Activated CD4-positive, CD25-positive, alpha-beta regulatory T cell treated with anti-CD3 and anti-CD28 coated beads, Interleukin-2, amount 50 U/mL, for 16 hours (primary cell): ENCODE measurements at regions not wholly inside any gene's neighbourhood (a gene's known extent, or its start where the extent isn't known, plus 50 kb on each side); places are given as distances from the start of the nearest gene placed in this dataset.

Experiments used
- DNase-seq: peaks from one replicate; pipeline ENCODE4 v3.0.0-alpha.2; 2020; ENCODE audit warnings: low read depth, low spot score

- DNase-seq: no peak
These were observed 302.6 kb upstream of the SLC14A2 start for GRCh38 chr18:45312555-45313126.

- DNase-seq: no peak
These were observed 299.1 kb upstream of the SLC14A2 start for GRCh38 chr18:45316127-45316526.

GRCh38 chr18:45317948-45318640, 297.2 kb upstream of the SLC14A2 start:
- DNase-seq: no peak

- DNase-seq: no peak
These were observed 294.6 kb upstream of the SLC14A2 start for GRCh38 chr18:45320724-45321123.

- no peak for DNase-seq
These were observed 293.8 kb upstream of the SLC14A2 start for GRCh38 chr18:45321520-45321919.

GRCh38 chr18:45322343-45322742, 292.9 kb upstream of the SLC14A2 start:
- no peak for DNase-seq

GRCh38 chr18:45324101-45324494, 291.2 kb upstream of the SLC14A2 start:
- no peak for DNase-seq

- no peak for DNase-seq
These were observed 290.7 kb upstream of the SLC14A2 start for GRCh38 chr18:45324495-45325113.

- DNase-seq: no peak
These were observed 289.5 kb upstream of the SLC14A2 start for GRCh38 chr18:45325778-45326177.

GRCh38 chr18:45326505-45326904, 288.8 kb upstream of the SLC14A2 start:
- no peak for DNase-seq

GRCh38 chr18:45328296-45328695, 287.0 kb upstream of the SLC14A2 start:
- DNase-seq: no peak

GRCh38 chr18:45328811-45329210, 286.5 kb upstream of the SLC14A2 start:
- no peak for DNase-seq

- DNase-seq: no peak
These were observed 286.0 kb upstream of the SLC14A2 start for GRCh38 chr18:45329316-45329715.

GRCh38 chr18:45330170-45330594, 285.1 kb upstream of the SLC14A2 start:
- no peak for DNase-seq

- no peak for DNase-seq
These were observed 282.4 kb upstream of the SLC14A2 start for GRCh38 chr18:45332871-45333270.

- DNase-seq: no peak
These were observed 281.1 kb upstream of the SLC14A2 start for GRCh38 chr18:45334191-45334590.

- DNase-seq: no peak
These were observed 279.8 kb upstream of the SLC14A2 start for GRCh38 chr18:45335282-45336043.

GRCh38 chr18:45336448-45336847, 278.8 kb upstream of the SLC14A2 start:
- DNase-seq: no peak

GRCh38 chr18:45337477-45337876, 277.8 kb upstream of the SLC14A2 start:
- no peak for DNase-seq

GRCh38 chr18:45339810-45340550, 275.3 kb upstream of the SLC14A2 start:
- no peak for DNase-seq

- DNase-seq: no peak
These were observed 274.4 kb upstream of the SLC14A2 start for GRCh38 chr18:45340884-45341283.

- no peak for DNase-seq
These were observed 273.8 kb upstream of the SLC14A2 start for GRCh38 chr18:45341454-45341853.
